Lower leg skin (tissue), 4 donors: ENCODE measurements at regions not wholly inside any gene's neighbourhood (a gene's known extent, or its start where the extent isn't known, plus 50 kb on each side); places are given as distances from the start of the nearest gene placed in this dataset.

Experiments used
- DNase-seq, 2 donors: peaks; one replicate each; pipeline ENCODE4 v3.0.0-alpha.2; 2019; ENCODE audit warnings: low spot score in 2 of 2
- H3K4me3 ChIP-seq: fragments of 200-600 bp; sonication (generic); 2 replicates; pipeline ENCODE4 v1.5.1; 2017; ENCODE audit warnings: mild to moderate bottlenecking, low read depth; ENCODE audit not compliant: poor library complexity, severe bottlenecking
- POLR2A ChIP-seq, 2 donors: fragments of 450-650 bp; IDR thresholded peaks; one replicate each; pipeline ENCODE4 v1.6.1; 2016 to 2017; ENCODE audit warnings: antibody characterized with exemption in 2 of 2, mild to moderate bottlenecking in 1 of 2, moderate library complexity in 1 of 2
- WGBS, 2 donors: methylation state at CpG; one replicate each; pipeline ENCODE4 v1.1.5; 2018; 5-methylcytosine and 5-hydroxymethylcytosine counted together
- intact Hi-C: fragments of 100-400 bp; cut with DNase I; formaldehyde crosslinking; loops from one replicate; pipeline ENCODE4 v1.15.0; 2023; ENCODE audit warnings: low total_unique reads
- TF ChIP-seq, protein P1 (sequence below), 3 donors: fragments of 450-650 bp; IDR thresholded peaks; one replicate each; pipeline ENCODE4 v1.5.1; 2016; ENCODE audit warnings: antibody characterized with exemption in 3 of 3, mild to moderate bottlenecking in 3 of 3, moderate library complexity in 2 of 3

DNA sequence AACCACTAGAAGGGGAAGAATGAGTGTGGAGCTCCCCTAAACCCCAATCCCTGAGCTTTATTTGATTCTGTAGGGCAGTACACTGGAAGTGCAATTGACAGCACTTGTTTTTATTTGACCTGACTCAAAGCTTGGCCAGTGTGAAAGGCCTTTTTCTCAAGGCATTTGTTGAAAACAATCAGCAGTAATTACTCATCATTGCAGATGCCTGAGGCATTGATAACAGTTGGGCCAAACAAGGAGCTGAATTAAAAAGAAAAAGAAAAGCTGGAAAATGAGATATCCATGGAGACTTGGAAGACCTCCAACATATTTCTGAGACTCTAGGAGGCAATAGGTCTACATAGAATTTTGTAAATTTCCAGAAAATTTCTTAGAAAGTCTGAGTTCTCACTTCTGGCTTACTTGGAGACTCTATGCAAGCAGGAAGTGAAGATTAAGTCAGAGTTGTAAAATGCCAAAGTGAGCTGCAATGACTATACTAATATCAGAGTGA is 200.8 kb upstream of the KCNJ16 start:
- H3K4me3 ChIP-seq, result no peak overlapping the region
- no peak for DNase-seq
- TF ChIP-seq POLR2A (IDR thresholded peaks at IDR 0.05), result no peak
- TF ChIP-seq, protein P1, sequence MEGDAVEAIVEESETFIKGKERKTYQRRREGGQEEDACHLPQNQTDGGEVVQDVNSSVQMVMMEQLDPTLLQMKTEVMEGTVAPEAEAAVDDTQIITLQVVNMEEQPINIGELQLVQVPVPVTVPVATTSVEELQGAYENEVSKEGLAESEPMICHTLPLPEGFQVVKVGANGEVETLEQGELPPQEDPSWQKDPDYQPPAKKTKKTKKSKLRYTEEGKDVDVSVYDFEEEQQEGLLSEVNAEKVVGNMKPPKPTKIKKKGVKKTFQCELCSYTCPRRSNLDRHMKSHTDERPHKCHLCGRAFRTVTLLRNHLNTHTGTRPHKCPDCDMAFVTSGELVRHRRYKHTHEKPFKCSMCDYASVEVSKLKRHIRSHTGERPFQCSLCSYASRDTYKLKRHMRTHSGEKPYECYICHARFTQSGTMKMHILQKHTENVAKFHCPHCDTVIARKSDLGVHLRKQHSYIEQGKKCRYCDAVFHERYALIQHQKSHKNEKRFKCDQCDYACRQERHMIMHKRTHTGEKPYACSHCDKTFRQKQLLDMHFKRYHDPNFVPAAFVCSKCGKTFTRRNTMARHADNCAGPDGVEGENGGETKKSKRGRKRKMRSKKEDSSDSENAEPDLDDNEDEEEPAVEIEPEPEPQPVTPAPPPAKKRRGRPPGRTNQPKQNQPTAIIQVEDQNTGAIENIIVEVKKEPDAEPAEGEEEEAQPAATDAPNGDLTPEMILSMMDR (IDR thresholded peaks at IDR 0.05), result no peak
- intact Hi-C loops, result no loop called here

DNA sequence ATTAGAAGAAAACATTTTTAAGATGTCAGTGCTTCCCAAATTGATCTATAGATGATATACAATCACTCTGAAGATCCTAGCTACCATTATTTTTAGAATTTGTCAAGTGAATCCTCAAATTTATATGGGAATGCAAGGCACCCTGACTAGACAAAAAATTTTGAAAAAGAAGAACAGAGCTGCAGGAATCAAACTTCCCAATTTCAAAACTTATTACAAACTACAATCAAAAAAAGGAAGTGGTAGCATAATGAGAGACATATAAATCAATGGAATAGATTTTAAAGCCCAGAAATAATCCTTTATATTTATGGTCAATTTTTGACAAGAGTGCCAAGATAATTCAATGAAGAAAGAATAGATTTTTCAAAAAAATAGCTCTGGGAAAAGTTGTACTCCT is 198.3 kb upstream of the KCNJ16 start:
- intact Hi-C loops, result no loop called here
- no peak for DNase-seq
- no peak overlapping the region for H3K4me3 ChIP-seq
- TF ChIP-seq POLR2A (IDR thresholded peaks at IDR 0.05), result no peak
- TF ChIP-seq, protein P1 (IDR thresholded peaks at IDR 0.05), result no peak

- intact Hi-C loops, result no loop called here
- DNase-seq, result no peak
- TF ChIP-seq, protein P1 (IDR thresholded peaks at IDR 0.05), result no peak
- TF ChIP-seq POLR2A (IDR thresholded peaks at IDR 0.05), result no peak
- 85 to 96% methylated on average over 2 of the region's 2 CpGs for WGBS, 2 donors
- no peak overlapping the region for H3K4me3 ChIP-seq
Measured at GRCh38 chr17:69878661-69879060, 196.4 kb upstream of the KCNJ16 start.

DNA sequence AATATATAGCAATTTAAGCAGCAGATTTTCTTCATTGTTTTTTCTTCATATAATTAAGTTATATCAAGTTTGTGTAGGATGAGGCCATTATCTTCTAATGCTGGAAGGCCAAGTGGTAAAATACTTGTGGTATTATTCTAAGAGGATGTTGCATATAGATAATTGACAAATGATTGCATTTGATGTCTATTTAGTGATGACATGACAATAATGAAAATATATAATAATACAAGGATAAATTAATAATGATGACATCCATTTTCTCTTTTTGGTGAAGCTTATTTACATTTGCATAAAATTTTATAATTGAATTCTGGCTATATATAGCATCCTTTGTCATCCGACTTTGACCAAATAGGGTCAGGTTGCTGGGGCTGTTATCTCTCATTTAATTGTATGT is 195.4 kb upstream of the KCNJ16 start:
- WGBS, 2 donors, result 84 to 90% methylated on average over 1 of the region's 1 CpG
- H3K4me3 ChIP-seq, result no peak overlapping the region
- no peak for DNase-seq
- TF ChIP-seq, protein P1 (IDR thresholded peaks at IDR 0.05), result no peak
- no peak for TF ChIP-seq POLR2A (IDR thresholded peaks at IDR 0.05)
- intact Hi-C loops, result no loop called here

DNA sequence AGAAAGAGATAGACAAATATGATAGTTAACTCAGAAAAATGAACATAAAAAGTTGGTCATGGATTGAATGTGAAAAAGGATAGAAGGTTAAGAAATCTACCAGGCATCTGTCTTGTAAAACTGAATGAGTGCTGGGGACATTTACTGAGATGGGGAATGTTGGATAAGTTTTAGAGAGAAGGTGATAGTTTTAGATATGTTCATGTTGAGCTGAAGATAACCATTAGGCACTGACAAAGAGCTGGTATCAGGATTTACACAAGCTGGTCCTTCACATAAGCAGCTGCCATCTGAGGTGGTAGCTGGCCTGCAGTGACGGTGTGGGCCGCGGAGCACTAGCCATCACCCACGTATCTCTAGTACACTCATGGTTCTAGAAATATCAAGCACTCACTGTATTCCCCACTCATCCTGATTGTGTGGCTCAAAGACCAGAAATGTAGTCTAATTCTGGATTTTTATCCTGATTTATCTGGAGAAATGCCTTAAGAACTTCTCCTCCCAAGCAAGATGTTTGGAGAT is 194.4 kb upstream of the KCNJ16 start:
- TF ChIP-seq, protein P1 (IDR thresholded peaks at IDR 0.05), result no peak
- no peak for TF ChIP-seq POLR2A (IDR thresholded peaks at IDR 0.05)

GRCh38 chr17:69882281-69882680 is 192.7 kb upstream of the KCNJ16 start:
- intact Hi-C loops, result no loop called here
- TF ChIP-seq POLR2A (IDR thresholded peaks at IDR 0.05), result no peak
- TF ChIP-seq, protein P1 (IDR thresholded peaks at IDR 0.05), result no peak
- 90 to 91% methylated on average over 2 of the region's 2 CpGs for WGBS, 2 donors
- H3K4me3 ChIP-seq, result no peak overlapping the region
- no peak for DNase-seq

More for the DNA sequence above, 194.4 kb upstream of the KCNJ16 start:
- no peak for DNase-seq
- WGBS, 2 donors, result 96 to 99% methylated on average over 4 of the region's 4 CpGs
- no peak overlapping the region for H3K4me3 ChIP-seq
- intact Hi-C loops, result no loop called here
